ENCODE measurements at regions not wholly inside any gene's neighbourhood (a gene's known extent, or its start where the extent isn't known, plus 50 kb on each side); places are given as distances from the start of the nearest gene placed in this dataset.

GRCh38 chr2:122575076-122575475 lies 819.6 kb downstream of the TSN start:
- no peak for TF ChIP-seq CTCF (IDR thresholded peaks at IDR 0.05)
- TF ChIP-seq EZH2 (IDR thresholded peaks at IDR 0.05; ENCODE audit: borderline replicate concordance, insufficient read depth, low read depth, low read length, poor library complexity, severe bottlenecking), result no peak
